SK-N-DZ (cell line): ENCODE measurements at regions not wholly inside any gene's neighbourhood (a gene's known extent, or its start where the extent isn't known, plus 50 kb on each side); places are given as distances from the start of the nearest gene placed in this dataset.
"Not testable (repeated sequence)": the region's sequence is repeated elsewhere in the genome, so short reads cannot be mapped to it uniquely, and the experiment has no call there.

ENCODE experiments used
- DNase-seq: peaks from one replicate; pipeline ENCODE4 v3.0.0-alpha.2; 2015; ENCODE audit warnings: low spot score

- no peak for DNase-seq
Observed at GRCh38 chr2:173716458-173717052, 248.6 kb downstream of the SP3 start.

- peak; percentile 19 for DNase-seq
Observed at GRCh38 chr2:173719471-173719870, 245.7 kb downstream of the SP3 start.

- DNase-seq, result no peak
Observed at GRCh38 chr2:173720306-173720705, 244.9 kb downstream of the SP3 start.

GRCh38 chr2:173734797-173735196, 230.4 kb downstream of the SP3 start:
- DNase-seq, result no peak

GRCh38 chr2:173737954-173738575, 227.1 kb downstream of the SP3 start:
- not testable (repeated sequence) for DNase-seq

GRCh38 chr2:173739006-173739405, 226.2 kb downstream of the SP3 start:
- DNase-seq, result no peak

- DNase-seq, result no peak
Observed at GRCh38 chr2:173740639-173741038, 224.5 kb downstream of the SP3 start.

GRCh38 chr2:173741759-173742158, 223.4 kb downstream of the SP3 start:
- no peak for DNase-seq

GRCh38 chr2:173747035-173747434, 218.1 kb downstream of the SP3 start:
- peak; percentile 6 for DNase-seq

GRCh38 chr2:173749315-173749714, 215.9 kb downstream of the SP3 start:
- no peak for DNase-seq

- no peak for DNase-seq
Observed at GRCh38 chr2:173750353-173750801, 214.8 kb downstream of the SP3 start.

GRCh38 chr2:173750831-173751230, 214.3 kb downstream of the SP3 start:
- DNase-seq, result no peak

GRCh38 chr2:173751245-173751975, 213.8 kb downstream of the SP3 start:
- no peak for DNase-seq

- no peak for DNase-seq
Observed at GRCh38 chr2:173752152-173752551, 213.0 kb downstream of the SP3 start.

GRCh38 chr2:173753441-173753840, 211.7 kb downstream of the SP3 start:
- DNase-seq, result no peak

- no peak for DNase-seq
Observed at GRCh38 chr2:173754165-173754564, 211.0 kb downstream of the SP3 start.

- DNase-seq, result no peak
Observed at GRCh38 chr2:173754837-173755236, 210.3 kb downstream of the SP3 start.

- DNase-seq, result no peak
Observed at GRCh38 chr2:173755798-173756197, 209.4 kb downstream of the SP3 start.

GRCh38 chr2:173759959-173760358, 205.2 kb downstream of the SP3 start:
- DNase-seq, result no peak

GRCh38 chr2:173760553-173760952, 204.6 kb downstream of the SP3 start:
- DNase-seq, result no peak

GRCh38 chr2:173761603-173762119, 203.5 kb downstream of the SP3 start:
- DNase-seq, result no peak

- DNase-seq, result no peak
Observed at GRCh38 chr2:173762221-173762620, 203.0 kb downstream of the SP3 start.

- no peak for DNase-seq
Observed at GRCh38 chr2:173762864-173763263, 202.3 kb downstream of the SP3 start.
